Tibial artery (tissue), 4 donors: ENCODE measurements at regions not wholly inside any gene's neighbourhood (a gene's known extent, or its start where the extent isn't known, plus 50 kb on each side); places are given as distances from the start of the nearest gene placed in this dataset.

ENCODE experiments used
- DNase-seq, 2 donors: peaks; one replicate each; pipeline ENCODE4 v3.0.0-alpha.2; 2019
- H3K27ac ChIP-seq, 2 donors: fragments of 200-600 bp; sonication (generic) in 1 of 2; 1 replicate in 1 of 2; 2 replicates in 1 of 2; pipeline ENCODE4 v1.5.1; 2018 to 2019; ENCODE audit warnings: mild to moderate bottlenecking in 1 of 2
- H3K27me3 ChIP-seq, 2 donors: fragments of 200-600 bp; sonication (generic) in 1 of 2; one replicate each; pipeline versions ENCODE4 v1.5.1 to v1.6.0; 2016 to 2019
- H3K36me3 ChIP-seq, 3 donors: fragments of 200-600 bp; sonication (generic) in 2 of 3; one replicate each; pipeline ENCODE4 v1.5.1; 2016 to 2019; ENCODE audit warnings: mild to moderate bottlenecking in 2 of 3
- H3K4me1 ChIP-seq, 4 donors: fragments of 200-600 bp; sonication (generic) in 2 of 4; 1 replicate in 3 of 4; 2 replicates in 1 of 4; pipeline ENCODE4 v1.5.1; 2016 to 2019
- H3K4me3 ChIP-seq, 2 donors: fragments of 200-600 bp; sonication (generic) in 1 of 2; 1 replicate in 1 of 2; 2 replicates in 1 of 2; pipeline ENCODE4 v1.5.1; 2018 to 2019; ENCODE audit warnings: mild to moderate bottlenecking in 2 of 2
- H3K9me3 ChIP-seq, 3 donors: fragments of 200-600 bp; sonication (generic) in 1 of 3; one replicate each; pipeline ENCODE4 v1.5.1; 2016 to 2019
- CTCF ChIP-seq, 2 experiments: fragments of 200-600 bp in 1 of 2; fragments of 450-650 bp in 1 of 2; IDR thresholded peaks; one replicate each; pipeline ENCODE4 v1.5.1; 2017 to 2019; ENCODE audit warnings: antibody characterized with exemption in 2 of 2, mild to moderate bottlenecking in 1 of 2, moderate library complexity in 1 of 2
- intact Hi-C: fragments of 100-400 bp; cut with DNase I; formaldehyde crosslinking; loops from one replicate; pipeline ENCODE4 v1.15.0; 2023; ENCODE audit warnings: low total_unique reads

DNA sequence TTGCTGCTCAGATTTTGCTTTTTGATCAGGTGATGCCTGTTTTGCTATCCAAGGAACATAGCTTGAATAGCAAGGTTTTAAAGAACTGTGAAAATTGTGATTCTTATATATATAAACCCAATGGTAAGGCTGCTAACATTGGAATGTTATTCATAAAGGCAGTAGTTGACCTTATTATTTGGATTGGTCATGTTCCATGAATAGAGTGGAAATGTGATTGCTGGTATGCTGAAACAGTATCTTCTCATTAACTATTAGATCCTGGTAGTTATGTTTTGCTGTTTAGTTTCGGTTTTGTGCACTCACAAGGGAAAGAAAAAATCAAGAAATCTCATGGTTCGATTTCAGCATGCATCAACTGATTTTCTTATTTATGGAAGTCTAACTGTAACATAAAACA lies 78.7 kb upstream of the NPHP3 start:
- intact Hi-C loops, result no loop called here
- Histone ChIP-seq H3K27ac (peak overlapping the region in 1 of 2 donors; percentile 19), H3K4me3 (peak overlapping the region in 1 of 2 donors; percentile 12), H3K4me1 (peaks cover 0 to 24% (median 12%) of the 10 kb centered on the region in 4 donors), H3K27me3 (no peaks in the 10 kb centered on the region), H3K9me3 (no peaks in the 10 kb centered on the region), H3K36me3 (no peaks in the 10 kb centered on the region)
- no peak for DNase-seq
- TF ChIP-seq CTCF (IDR thresholded peaks at IDR 0.05), result no peak

DNA sequence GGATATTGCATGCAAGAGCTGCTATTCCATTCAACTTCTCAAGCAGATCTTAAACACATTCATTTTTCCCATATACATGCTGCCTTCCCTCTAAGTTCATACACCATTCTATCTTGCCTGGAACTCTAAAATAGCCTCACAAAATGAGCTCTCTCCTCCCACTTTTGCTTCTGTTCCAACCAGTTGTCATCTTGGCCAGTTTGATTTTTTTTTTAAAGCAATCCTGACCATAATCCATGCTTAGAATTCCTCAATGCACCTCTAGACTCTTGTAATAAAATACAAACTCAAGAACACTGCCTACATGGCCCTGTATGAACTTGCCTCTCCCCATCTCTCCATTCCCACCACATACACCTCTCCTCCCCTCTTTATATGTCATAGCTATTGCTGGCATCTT lies 68.6 kb upstream of the NPHP3 start:
- TF ChIP-seq CTCF (IDR thresholded peaks at IDR 0.05), result no peak
- no peak overlapping the region for H3K27ac ChIP-seq
- no peaks in the 10 kb centered on the region for H3K9me3 ChIP-seq
- DNase-seq, result no peak
- no peak overlapping the region for H3K4me3 ChIP-seq
- H3K4me1 ChIP-seq, result peaks cover 0 to 26% (median 15%) of the 10 kb centered on the region in 4 donors
- H3K36me3 ChIP-seq, result no peaks in the 10 kb centered on the region
- intact Hi-C loops, result no loop called here
- H3K27me3 ChIP-seq, result no peaks in the 10 kb centered on the region

DNA sequence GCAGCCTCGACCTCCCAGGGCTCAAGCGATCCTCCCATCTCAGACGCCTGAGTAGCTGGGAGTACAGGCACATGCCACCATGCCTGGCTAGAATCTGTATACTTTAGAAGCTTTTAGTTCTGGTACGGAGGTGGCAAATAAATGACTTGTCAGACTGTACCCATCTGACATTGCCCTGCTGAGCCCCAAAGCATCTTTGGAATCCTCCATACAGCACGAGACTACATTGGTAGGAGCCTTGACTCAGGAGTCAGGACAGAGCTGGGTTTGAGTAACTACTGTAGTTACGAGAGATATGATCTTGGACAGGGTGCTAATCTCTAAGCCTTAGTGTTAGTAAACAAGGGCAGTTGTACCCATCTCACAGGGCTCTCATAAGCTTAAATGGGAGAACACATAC lies 67.8 kb upstream of the NPHP3 start:
- DNase-seq, result no peak
- no peaks in the 10 kb centered on the region for H3K9me3 ChIP-seq
- no peaks in the 10 kb centered on the region for H3K36me3 ChIP-seq
- intact Hi-C loops, result no loop called here
- TF ChIP-seq CTCF (IDR thresholded peaks at IDR 0.05), result no peak
- H3K27ac ChIP-seq, result no peak overlapping the region
- H3K4me1 ChIP-seq, result peaks cover 0 to 34% (median 15%) of the 10 kb centered on the region in 4 donors
- H3K4me3 ChIP-seq, result no peak overlapping the region
- no peaks in the 10 kb centered on the region for H3K27me3 ChIP-seq

- intact Hi-C loops, result no loop called here
- no peak for TF ChIP-seq CTCF (IDR thresholded peaks at IDR 0.05)
- H3K4me1 ChIP-seq, result peaks cover 0 to 48% (median 23%) of the 10 kb centered on the region in 4 donors
- H3K27me3 ChIP-seq, result no peaks in the 10 kb centered on the region
- H3K9me3 ChIP-seq, result no peaks in the 10 kb centered on the region
- H3K27ac ChIP-seq, result peak overlapping the region; percentile 64 to 72
- H3K36me3 ChIP-seq, result no peaks in the 10 kb centered on the region
- H3K4me3 ChIP-seq, result no peak overlapping the region
- DNase-seq, result peak in 1 of 2 donors; percentile 49
These were observed 66.1 kb upstream of the NPHP3 start for GRCh38 chr3:132788301-132788671.

DNA sequence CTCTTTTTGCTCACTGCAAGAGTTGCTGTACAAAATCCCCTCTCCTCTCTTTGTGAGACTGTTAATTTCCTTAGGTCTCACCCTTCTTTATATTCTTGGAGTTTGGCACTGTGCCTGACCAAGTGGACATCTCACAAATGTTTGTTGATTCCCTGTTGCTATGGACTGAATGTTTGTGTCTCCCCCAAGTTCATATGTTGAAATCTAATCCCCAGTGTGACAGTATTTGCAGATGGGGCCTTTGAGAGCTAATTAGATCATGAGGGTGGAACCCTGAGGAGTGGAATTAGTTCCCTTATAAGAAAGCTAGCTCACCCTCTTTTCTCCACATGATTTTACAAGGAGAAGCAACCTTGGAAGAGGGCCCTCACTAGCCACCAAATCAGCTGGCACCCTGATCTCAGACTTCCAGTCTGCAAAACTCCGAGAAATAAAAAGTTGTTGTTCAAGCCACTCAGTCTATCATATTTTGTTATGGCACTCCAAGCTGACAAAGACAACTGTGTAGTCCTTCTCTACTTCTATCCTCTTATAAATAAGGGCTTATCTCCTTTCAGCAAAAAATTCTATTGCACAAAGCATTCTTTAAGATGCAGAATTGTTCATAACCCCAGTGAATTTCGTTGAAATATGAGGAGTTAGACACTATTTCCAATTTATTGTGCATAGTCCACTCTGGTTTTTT lies 65.5 kb upstream of the NPHP3 start:
- intact Hi-C loops, result no loop called here
- no peak for DNase-seq
- Histone ChIP-seq H3K36me3 (no peaks in the 10 kb centered on the region), H3K27me3 (no peaks in the 10 kb centered on the region), H3K9me3 (no peaks in the 10 kb centered on the region), H3K27ac (peak overlapping the region; percentile 64 to 72), H3K4me3 (no peak overlapping the region), H3K4me1 (peaks cover 0 to 50% (median 23%) of the 10 kb centered on the region in 4 donors)
- no peak for TF ChIP-seq CTCF (IDR thresholded peaks at IDR 0.05)
